AG04450 (cell line): ENCODE measurements at regions not wholly inside any gene's neighbourhood (a gene's known extent, or its start where the extent isn't known, plus 50 kb on each side); places are given as distances from the start of the nearest gene placed in this dataset.

ENCODE experiments used
- CTCF ChIA-PET: fragments of 300-600, 350-600 bp; formaldehyde crosslinking; extraction: SDS; loops from one replicate; lab custom pipeline; 2022; ENCODE audit warnings: antibody characterized with exemption, inconsistent platforms; lab: Charles Lee
- POLR2A ChIA-PET: fragments of 350-600 bp; formaldehyde crosslinking; extraction: SDS; loops from one replicate; lab custom pipeline; 2021; ENCODE audit warnings: antibody characterized with exemption, inconsistent platforms; lab: Yijun Ruan, JAX
- DNase-seq: peaks from one replicate; pipeline ENCODE4 v3.0.0-alpha.2; 2011; ENCODE audit warnings: low read depth, low spot score
- H3K27ac ChIP-seq: one replicate; pipeline ENCODE4 v1.5.1; 2012; ENCODE audit warnings: low read depth, low read length, control low read depth
- H3K27me3 ChIP-seq: one replicate; pipeline ENCODE4 v1.6.0; 2012; ENCODE audit warnings: low read length; ENCODE audit not compliant: control insufficient read depth, insufficient read depth
- H3K4me3 ChIP-seq: 2 replicates; pipeline ENCODE4 v1.5.1; 2011; ENCODE audit warnings: mild to moderate bottlenecking, low read depth, low read length, control low read depth
- H3K9me3 ChIP-seq: 2 replicates; pipeline ENCODE4 v1.5.1; 2012; ENCODE audit warnings: low read length; ENCODE audit not compliant: control insufficient read depth, insufficient read depth
- CTCF ChIP-seq: IDR thresholded peaks from 2 replicates; pipeline ENCODE4 v1.5.1; 2011; ENCODE audit warnings: low read depth, low read length, control low read depth, inconsistent platforms

DNA sequence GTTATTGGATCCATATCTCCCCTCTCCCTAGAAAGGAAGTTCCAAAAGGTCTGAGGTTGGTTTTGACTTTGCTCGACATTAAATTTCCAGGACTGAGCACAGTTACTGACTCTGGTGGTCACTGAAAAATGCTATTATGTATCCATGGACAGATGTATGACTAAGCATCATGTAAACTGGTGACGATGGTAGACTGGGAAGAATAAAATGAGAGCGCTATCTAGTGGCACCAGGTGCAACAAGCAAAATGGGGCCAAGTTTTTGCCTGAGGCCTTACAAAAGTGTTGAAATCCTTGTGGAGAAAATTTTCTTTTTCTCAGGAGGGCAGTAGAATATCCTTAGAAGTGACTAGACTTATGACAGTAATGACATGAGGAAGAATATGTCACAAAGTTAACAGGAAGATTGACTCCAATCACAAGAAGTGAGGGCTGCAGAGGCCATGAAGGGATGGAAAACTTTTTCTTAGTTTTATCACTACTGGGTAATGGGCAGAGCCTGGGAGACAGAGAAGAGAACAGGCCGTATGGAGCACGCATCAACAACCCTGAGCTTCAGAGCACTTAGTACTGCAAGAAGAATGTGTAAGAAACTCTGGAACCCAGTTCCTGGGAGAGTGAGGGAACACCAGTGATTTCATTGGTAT, 88.9 kb upstream of the ELOVL5 start:
- ChIA-PET CTCF (interaction anchor here (0.5 to 4.3 kb wide), 20 partner anchors 9 to 746 kb away, joined by 3 to 47 read pairs (median 4); no protein-coding TSS in a partner anchor), POLR2A (no interaction called here)

GRCh38 chr6:53436526-53437303, 88.0 kb upstream of the ELOVL5 start:
- DNase-seq = no peak
- Histone ChIP-seq H3K27ac (no peak overlapping the region), H3K4me3 (no peak overlapping the region), H3K27me3 (no peaks in the 10 kb centered on the region), H3K9me3 (no peaks in the 10 kb centered on the region)
- POLR2A ChIA-PET = no interaction called here
- no peak for TF ChIP-seq CTCF
- CTCF ChIA-PET = interaction anchor here (0.5 to 4.3 kb wide), 13 partner anchors 16 to 745 kb away, joined by 3 to 47 read pairs (median 4); no protein-coding TSS in a partner anchor

More for the DNA sequence above, 88.9 kb upstream of the ELOVL5 start:
- DNase-seq = peak; percentile 60
- TF ChIP-seq CTCF = peak; percentile 75
- Histone ChIP-seq H3K27me3 (no peaks in the 10 kb centered on the region), H3K4me3 (no peak overlapping the region), H3K27ac (no peak overlapping the region), H3K9me3 (no peaks in the 10 kb centered on the region)

GRCh38 chr6:53433951-53434285, 85.2 kb upstream of the ELOVL5 start:
- H3K4me3 ChIP-seq = no peak overlapping the region
- ChIA-PET POLR2A (no interaction called here), CTCF (interaction anchor here (1.4 to 3.8 kb wide), 4 partner anchors 23 to 285 kb away, joined by 4 to 18 read pairs (median 10); no protein-coding TSS in a partner anchor)
- H3K27me3 ChIP-seq = no peaks in the 10 kb centered on the region
- DNase-seq = no peak
- no peak overlapping the region for H3K27ac ChIP-seq
- no peak for TF ChIP-seq CTCF
- no peaks in the 10 kb centered on the region for H3K9me3 ChIP-seq

- CTCF ChIA-PET = interaction anchor here (0.7 to 3.8 kb wide), 5 partner anchors 23 to 286 kb away, joined by 3 to 18 read pairs (median 9); no protein-coding TSS in a partner anchor
- H3K27ac ChIP-seq = no peak overlapping the region
Observed at GRCh38 chr6:53433261-53433950, 84.7 kb upstream of the ELOVL5 start.

More at GRCh38 chr6:53433261-53433950, 84.7 kb upstream of the ELOVL5 start:
- DNase-seq = no peak
- no peaks in the 10 kb centered on the region for H3K9me3 ChIP-seq
- POLR2A ChIA-PET = interaction anchor here (1.0 kb wide), 1 partner anchor 74 kb away, joined by 3 read pairs; no protein-coding TSS in a partner anchor
- no peak for TF ChIP-seq CTCF
- H3K4me3 ChIP-seq = no peak overlapping the region
- no peaks in the 10 kb centered on the region for H3K27me3 ChIP-seq
